HL-60 (cell line): ENCODE measurements at regions not wholly inside any gene's neighbourhood (a gene's known extent, or its start where the extent isn't known, plus 50 kb on each side); places are given as distances from the start of the nearest gene placed in this dataset.

Experiments used
- POLR2AphosphoS5 ChIP-seq: IDR thresholded peaks from 2 replicates; pipeline ENCODE4 v1.6.1; 2012; ENCODE audit warnings: low read depth
- TF ChIP-seq, protein P1 (sequence below): IDR thresholded peaks from one replicate; pipeline ENCODE4 v1.5.1; 2011; ENCODE audit warnings: low read length, control low read depth, inconsistent platforms; ENCODE audit not compliant: insufficient read depth
- TF ChIP-seq, protein P2 (sequence below): IDR thresholded peaks from 2 replicates; pipeline ENCODE4 v1.6.1; 2012; ENCODE audit warnings: low read depth; ENCODE audit not compliant: insufficient replicate concordance

DNA sequence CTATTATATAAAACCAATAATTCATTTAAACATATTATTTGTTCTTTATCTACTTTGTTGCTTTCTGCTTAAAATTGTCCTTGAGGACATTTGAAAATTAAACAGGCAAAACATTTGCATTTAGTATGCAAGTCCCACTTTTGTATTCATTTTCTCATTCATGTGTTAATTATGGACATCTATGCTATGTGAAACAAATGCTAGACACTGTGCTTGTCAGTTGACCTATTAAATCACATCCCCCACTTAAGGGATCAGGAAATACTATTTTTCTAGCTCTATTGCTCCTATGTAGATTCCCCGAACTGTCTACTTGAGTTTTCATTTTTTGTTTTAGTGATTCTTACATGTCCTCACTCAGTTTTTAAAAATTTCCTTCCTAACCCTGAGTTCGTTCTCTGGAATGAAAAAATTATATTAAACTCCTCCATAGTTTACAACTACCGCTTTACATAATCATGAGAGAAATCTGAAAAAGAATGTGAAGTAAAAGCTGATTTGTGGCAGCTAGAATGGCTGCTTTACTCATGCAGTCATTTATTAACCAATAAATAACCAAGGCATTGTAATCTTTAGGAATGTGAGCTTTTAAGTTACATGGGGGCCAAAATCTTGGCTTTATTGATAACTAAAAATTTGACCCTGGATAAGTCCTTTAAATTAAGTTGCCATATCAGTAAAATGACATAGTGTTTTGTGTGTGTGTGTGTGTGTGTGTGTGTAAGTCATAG is 188.5 kb downstream of the LIG4 start:
- TF ChIP-seq, protein P1, sequence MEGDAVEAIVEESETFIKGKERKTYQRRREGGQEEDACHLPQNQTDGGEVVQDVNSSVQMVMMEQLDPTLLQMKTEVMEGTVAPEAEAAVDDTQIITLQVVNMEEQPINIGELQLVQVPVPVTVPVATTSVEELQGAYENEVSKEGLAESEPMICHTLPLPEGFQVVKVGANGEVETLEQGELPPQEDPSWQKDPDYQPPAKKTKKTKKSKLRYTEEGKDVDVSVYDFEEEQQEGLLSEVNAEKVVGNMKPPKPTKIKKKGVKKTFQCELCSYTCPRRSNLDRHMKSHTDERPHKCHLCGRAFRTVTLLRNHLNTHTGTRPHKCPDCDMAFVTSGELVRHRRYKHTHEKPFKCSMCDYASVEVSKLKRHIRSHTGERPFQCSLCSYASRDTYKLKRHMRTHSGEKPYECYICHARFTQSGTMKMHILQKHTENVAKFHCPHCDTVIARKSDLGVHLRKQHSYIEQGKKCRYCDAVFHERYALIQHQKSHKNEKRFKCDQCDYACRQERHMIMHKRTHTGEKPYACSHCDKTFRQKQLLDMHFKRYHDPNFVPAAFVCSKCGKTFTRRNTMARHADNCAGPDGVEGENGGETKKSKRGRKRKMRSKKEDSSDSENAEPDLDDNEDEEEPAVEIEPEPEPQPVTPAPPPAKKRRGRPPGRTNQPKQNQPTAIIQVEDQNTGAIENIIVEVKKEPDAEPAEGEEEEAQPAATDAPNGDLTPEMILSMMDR: no peak
- no peak for TF ChIP-seq POLR2AphosphoS5
- TF ChIP-seq, protein P2, sequence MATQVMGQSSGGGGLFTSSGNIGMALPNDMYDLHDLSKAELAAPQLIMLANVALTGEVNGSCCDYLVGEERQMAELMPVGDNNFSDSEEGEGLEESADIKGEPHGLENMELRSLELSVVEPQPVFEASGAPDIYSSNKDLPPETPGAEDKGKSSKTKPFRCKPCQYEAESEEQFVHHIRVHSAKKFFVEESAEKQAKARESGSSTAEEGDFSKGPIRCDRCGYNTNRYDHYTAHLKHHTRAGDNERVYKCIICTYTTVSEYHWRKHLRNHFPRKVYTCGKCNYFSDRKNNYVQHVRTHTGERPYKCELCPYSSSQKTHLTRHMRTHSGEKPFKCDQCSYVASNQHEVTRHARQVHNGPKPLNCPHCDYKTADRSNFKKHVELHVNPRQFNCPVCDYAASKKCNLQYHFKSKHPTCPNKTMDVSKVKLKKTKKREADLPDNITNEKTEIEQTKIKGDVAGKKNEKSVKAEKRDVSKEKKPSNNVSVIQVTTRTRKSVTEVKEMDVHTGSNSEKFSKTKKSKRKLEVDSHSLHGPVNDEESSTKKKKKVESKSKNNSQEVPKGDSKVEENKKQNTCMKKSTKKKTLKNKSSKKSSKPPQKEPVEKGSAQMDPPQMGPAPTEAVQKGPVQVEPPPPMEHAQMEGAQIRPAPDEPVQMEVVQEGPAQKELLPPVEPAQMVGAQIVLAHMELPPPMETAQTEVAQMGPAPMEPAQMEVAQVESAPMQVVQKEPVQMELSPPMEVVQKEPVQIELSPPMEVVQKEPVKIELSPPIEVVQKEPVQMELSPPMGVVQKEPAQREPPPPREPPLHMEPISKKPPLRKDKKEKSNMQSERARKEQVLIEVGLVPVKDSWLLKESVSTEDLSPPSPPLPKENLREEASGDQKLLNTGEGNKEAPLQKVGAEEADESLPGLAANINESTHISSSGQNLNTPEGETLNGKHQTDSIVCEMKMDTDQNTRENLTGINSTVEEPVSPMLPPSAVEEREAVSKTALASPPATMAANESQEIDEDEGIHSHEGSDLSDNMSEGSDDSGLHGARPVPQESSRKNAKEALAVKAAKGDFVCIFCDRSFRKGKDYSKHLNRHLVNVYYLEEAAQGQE: no peak
